ENCODE measurements at regions not wholly inside any gene's neighbourhood (a gene's known extent, or its start where the extent isn't known, plus 50 kb on each side); places are given as distances from the start of the nearest gene placed in this dataset.

GRCh38 chr1:199808110-199808870 is 219.2 kb upstream of the NR5A2 start:
- H3K9me3 Mint-ChIP-seq = no peaks in the 10 kb centered on the region

GRCh38 chr1:199809311-199809710 is 218.2 kb upstream of the NR5A2 start:
- Mint-ChIP-seq H3K36me3 (no peaks in the 10 kb centered on the region), H3K27ac (no peak overlapping the region), H3K9me3 (no peaks in the 10 kb centered on the region), H3K4me1 (ENCODE audit: unreplicated experiment) (peaks cover 4% of the 10 kb centered on the region), H3K27me3 (no peaks in the 10 kb centered on the region), H3K4me3 (no peak overlapping the region)
- DNase-seq (ENCODE audit: extremely low spot score, unreplicated experiment) = no peak
- TF ChIP-seq CTCF (conservative IDR thresholded peaks at IDR 0.05) = no peak

More at GRCh38 chr1:199808110-199808870, 219.2 kb upstream of the NR5A2 start:
- peaks cover 6% of the 10 kb centered on the region for H3K4me1 Mint-ChIP-seq (ENCODE audit: unreplicated experiment)
- no peak for TF ChIP-seq CTCF (conservative IDR thresholded peaks at IDR 0.05)
- no peaks in the 10 kb centered on the region for H3K27me3 Mint-ChIP-seq
- H3K36me3 Mint-ChIP-seq = no peaks in the 10 kb centered on the region
- H3K27ac Mint-ChIP-seq = peak overlapping the region; percentile 86
- H3K4me3 Mint-ChIP-seq = peak overlapping the region; percentile 56
- no peak for DNase-seq (ENCODE audit: extremely low spot score, unreplicated experiment)

GRCh38 chr1:199811163-199811562 is 216.3 kb upstream of the NR5A2 start:
- no peak for DNase-seq (ENCODE audit: extremely low spot score, unreplicated experiment)
- Mint-ChIP-seq H3K36me3 (no peaks in the 10 kb centered on the region), H3K27me3 (no peaks in the 10 kb centered on the region), H3K4me1 (ENCODE audit: unreplicated experiment) (no peaks in the 10 kb centered on the region), H3K4me3 (no peak overlapping the region), H3K9me3 (no peaks in the 10 kb centered on the region), H3K27ac (no peak overlapping the region)
- TF ChIP-seq CTCF (conservative IDR thresholded peaks at IDR 0.05) = no peak

- Mint-ChIP-seq H3K27ac (no peak overlapping the region), H3K36me3 (no peaks in the 10 kb centered on the region), H3K4me1 (ENCODE audit: unreplicated experiment) (no peaks in the 10 kb centered on the region), H3K9me3 (no peaks in the 10 kb centered on the region), H3K27me3 (no peaks in the 10 kb centered on the region), H3K4me3 (no peak overlapping the region)
- no peak for TF ChIP-seq CTCF (conservative IDR thresholded peaks at IDR 0.05)
- DNase-seq (ENCODE audit: extremely low spot score, unreplicated experiment) = no peak
Observed at GRCh38 chr1:199813198-199813597, 214.3 kb upstream of the NR5A2 start.

GRCh38 chr1:199815947-199816346 is 211.6 kb upstream of the NR5A2 start:
- DNase-seq (ENCODE audit: extremely low spot score, unreplicated experiment) = no peak
- Mint-ChIP-seq H3K4me1 (ENCODE audit: unreplicated experiment) (no peaks in the 10 kb centered on the region), H3K27ac (no peak overlapping the region), H3K9me3 (no peaks in the 10 kb centered on the region), H3K36me3 (no peaks in the 10 kb centered on the region), H3K4me3 (no peak overlapping the region), H3K27me3 (no peaks in the 10 kb centered on the region)
- TF ChIP-seq CTCF (conservative IDR thresholded peaks at IDR 0.05) = no peak

All from type B pancreatic cell (in vitro differentiated cells).